Stomach (tissue), 4 donors: ENCODE measurements at regions not wholly inside any gene's neighbourhood (a gene's known extent, or its start where the extent isn't known, plus 50 kb on each side); places are given as distances from the start of the nearest gene placed in this dataset.

ENCODE experiments used
- POLR2A ChIP-seq, 4 donors: fragments of 450-650 bp; IDR thresholded peaks; one replicate each; pipeline ENCODE4 v1.6.1; 2016; ENCODE audit warnings: antibody characterized with exemption in 4 of 4, control low read depth in 2 of 4, mild to moderate bottlenecking in 1 of 4, moderate library complexity in 1 of 4
- TF ChIP-seq, protein P1 (sequence below), 7 experiments: fragments of 450-650 bp in 4 of 7; fragments of 200-600 bp in 3 of 7; sonication (generic) in 3 of 7; IDR thresholded peaks; one replicate each; pipeline ENCODE4 v1.5.1; 2016 to 2019; ENCODE audit warnings: antibody characterized with exemption in 7 of 7, control low read depth in 2 of 7, mild to moderate bottlenecking in 1 of 7

DNA sequence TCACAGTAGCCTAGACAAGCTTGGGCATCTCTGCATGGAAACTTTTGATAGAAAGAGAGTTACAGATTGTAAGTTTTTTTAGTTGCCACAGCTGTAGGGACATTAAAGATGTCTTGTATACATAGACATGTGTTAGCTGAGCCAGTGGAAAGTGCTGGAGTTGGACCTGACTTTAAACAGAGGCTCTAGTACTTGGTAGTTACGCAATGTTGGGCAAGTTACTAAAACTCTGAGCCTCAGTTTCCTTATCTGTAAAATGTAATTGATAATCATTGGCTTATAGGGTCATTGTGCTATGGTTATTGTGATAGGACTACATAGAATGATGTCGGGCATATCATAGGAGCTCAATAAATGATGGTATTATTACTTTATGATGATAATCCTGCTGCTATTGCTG lies 225.8 kb upstream of the CPHXL start:
- TF ChIP-seq, protein P1, sequence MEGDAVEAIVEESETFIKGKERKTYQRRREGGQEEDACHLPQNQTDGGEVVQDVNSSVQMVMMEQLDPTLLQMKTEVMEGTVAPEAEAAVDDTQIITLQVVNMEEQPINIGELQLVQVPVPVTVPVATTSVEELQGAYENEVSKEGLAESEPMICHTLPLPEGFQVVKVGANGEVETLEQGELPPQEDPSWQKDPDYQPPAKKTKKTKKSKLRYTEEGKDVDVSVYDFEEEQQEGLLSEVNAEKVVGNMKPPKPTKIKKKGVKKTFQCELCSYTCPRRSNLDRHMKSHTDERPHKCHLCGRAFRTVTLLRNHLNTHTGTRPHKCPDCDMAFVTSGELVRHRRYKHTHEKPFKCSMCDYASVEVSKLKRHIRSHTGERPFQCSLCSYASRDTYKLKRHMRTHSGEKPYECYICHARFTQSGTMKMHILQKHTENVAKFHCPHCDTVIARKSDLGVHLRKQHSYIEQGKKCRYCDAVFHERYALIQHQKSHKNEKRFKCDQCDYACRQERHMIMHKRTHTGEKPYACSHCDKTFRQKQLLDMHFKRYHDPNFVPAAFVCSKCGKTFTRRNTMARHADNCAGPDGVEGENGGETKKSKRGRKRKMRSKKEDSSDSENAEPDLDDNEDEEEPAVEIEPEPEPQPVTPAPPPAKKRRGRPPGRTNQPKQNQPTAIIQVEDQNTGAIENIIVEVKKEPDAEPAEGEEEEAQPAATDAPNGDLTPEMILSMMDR (IDR thresholded peaks at IDR 0.05), result no peak
- TF ChIP-seq POLR2A (IDR thresholded peaks at IDR 0.05), result no peak
